ENCODE measurements at regions not wholly inside any gene's neighbourhood (a gene's known extent, or its start where the extent isn't known, plus 50 kb on each side); places are given as distances from the start of the nearest gene placed in this dataset.

DNA sequence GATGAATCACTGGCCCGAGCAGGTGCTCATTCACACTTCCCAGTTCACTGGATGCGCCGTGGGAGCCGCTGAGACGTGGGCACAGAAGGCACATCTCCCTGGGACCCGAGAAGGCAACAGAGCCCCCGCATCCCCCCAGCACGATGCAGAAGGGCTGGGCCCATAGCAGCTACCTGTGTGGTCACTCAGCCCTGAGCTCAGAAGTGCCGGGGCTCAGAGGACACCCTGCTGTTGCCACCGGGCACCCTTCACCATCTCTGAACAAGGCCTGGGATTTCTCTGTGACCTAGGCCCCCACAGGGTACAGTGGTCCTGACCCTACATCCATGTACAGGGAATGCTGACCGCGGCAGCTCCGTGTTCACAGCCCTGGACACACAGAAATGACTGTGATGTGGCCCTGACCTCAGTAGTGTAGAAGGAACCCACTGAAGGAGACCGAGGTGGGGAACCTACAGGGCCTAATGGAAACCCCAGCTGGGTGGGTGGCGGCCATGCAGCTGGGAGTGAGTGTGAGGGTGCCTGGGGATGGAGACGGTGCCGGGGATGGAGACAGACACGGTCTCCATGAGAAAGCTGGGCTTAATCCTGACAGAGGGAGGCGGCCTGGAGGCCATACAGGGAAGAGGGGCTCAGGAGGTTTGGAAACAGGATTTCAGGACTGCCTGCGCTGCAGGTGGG, 111.9 kb upstream of the OTOS start:
- TF ChIP-seq, protein P1, sequence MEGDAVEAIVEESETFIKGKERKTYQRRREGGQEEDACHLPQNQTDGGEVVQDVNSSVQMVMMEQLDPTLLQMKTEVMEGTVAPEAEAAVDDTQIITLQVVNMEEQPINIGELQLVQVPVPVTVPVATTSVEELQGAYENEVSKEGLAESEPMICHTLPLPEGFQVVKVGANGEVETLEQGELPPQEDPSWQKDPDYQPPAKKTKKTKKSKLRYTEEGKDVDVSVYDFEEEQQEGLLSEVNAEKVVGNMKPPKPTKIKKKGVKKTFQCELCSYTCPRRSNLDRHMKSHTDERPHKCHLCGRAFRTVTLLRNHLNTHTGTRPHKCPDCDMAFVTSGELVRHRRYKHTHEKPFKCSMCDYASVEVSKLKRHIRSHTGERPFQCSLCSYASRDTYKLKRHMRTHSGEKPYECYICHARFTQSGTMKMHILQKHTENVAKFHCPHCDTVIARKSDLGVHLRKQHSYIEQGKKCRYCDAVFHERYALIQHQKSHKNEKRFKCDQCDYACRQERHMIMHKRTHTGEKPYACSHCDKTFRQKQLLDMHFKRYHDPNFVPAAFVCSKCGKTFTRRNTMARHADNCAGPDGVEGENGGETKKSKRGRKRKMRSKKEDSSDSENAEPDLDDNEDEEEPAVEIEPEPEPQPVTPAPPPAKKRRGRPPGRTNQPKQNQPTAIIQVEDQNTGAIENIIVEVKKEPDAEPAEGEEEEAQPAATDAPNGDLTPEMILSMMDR (IDR thresholded peaks at IDR 0.05) = no peak
- TF ChIP-seq EP300 (IDR thresholded peaks at IDR 0.05) (no peak), POLR2A (IDR thresholded peaks at IDR 0.05) (no peak)
